ENCODE measurements at regions not wholly inside any gene's neighbourhood (a gene's known extent, or its start where the extent isn't known, plus 50 kb on each side); places are given as distances from the start of the nearest gene placed in this dataset.
"Not testable (repeated sequence)": the region's sequence is repeated elsewhere in the genome, so short reads cannot be mapped to it uniquely, and the experiment has no call there.

DNA sequence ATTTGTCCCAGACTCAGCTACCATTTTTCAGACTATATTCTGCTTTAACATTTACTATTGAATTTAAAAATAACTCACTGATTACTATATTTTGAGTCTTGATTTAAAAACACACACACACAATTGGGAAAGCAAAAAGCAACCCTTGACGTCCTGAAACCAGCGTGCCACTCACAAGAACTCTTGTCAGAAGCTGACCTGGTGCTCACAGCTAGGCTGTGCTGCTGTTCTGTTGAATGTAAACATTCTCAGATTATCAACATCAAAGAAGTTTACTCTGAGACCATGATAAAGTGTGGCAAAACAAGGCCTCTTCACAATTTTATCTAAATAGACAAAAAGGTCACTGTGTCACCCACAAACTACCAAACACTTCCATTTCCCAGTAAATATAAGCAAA is 62.6 kb upstream of the CACNA2D1 start:
- Histone ChIP-seq H3K4me1 (ENCODE audit: control insufficient read depth, insufficient read depth, low read length) (no peaks in the 10 kb centered on the region), H3K4me3 (ENCODE audit: low read length) (no peak overlapping the region), H3K9me3 (ENCODE audit: control insufficient read depth, insufficient read depth, low read length) (no peaks in the 10 kb centered on the region), H3K27ac (ENCODE audit: low read length) (no peak overlapping the region), H3K36me3 (ENCODE audit: control insufficient read depth, insufficient read depth, low read length) (no peaks in the 10 kb centered on the region), H3K27me3 (ENCODE audit: control insufficient read depth, insufficient read depth, low read length) (no peaks in the 10 kb centered on the region)
- DNase-seq (ENCODE audit: low read depth, low spot score) = no peak
- WGBS (ENCODE audit: insufficient coverage, insufficient read length) = no CpG with 5 or more reads among the region's 2 CpGs

DNA sequence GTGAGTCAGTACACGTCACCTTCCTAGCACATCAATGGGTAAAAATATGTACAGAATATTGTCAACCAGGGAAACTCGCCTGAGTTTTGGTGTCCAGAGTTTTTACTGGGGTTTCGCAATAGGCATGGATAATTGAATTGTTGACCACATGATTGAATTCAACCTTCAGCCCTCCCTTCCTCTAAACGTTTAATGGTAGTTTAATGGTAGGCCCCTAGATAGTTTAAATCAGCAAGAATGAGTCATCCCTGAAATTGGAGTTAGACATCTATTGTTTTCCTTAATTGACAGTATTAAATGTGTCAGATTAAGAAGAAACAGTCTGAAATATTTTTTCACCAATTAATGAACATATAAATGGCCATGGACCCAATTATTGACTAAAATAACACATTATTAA is 57.8 kb upstream of the CACNA2D1 start:
- Histone ChIP-seq H3K9me3 (ENCODE audit: control insufficient read depth, insufficient read depth, low read length) (no peaks in the 10 kb centered on the region), H3K4me3 (ENCODE audit: low read length) (no peak overlapping the region), H3K36me3 (ENCODE audit: control insufficient read depth, insufficient read depth, low read length) (no peaks in the 10 kb centered on the region), H3K4me1 (ENCODE audit: control insufficient read depth, insufficient read depth, low read length) (no peaks in the 10 kb centered on the region), H3K27ac (ENCODE audit: low read length) (no peak overlapping the region), H3K27me3 (ENCODE audit: control insufficient read depth, insufficient read depth, low read length) (no peaks in the 10 kb centered on the region)
- DNase-seq (ENCODE audit: low read depth, low spot score) = no peak
- no CpG with 5 or more reads among the region's 4 CpGs for WGBS (ENCODE audit: insufficient coverage, insufficient read length)

DNA sequence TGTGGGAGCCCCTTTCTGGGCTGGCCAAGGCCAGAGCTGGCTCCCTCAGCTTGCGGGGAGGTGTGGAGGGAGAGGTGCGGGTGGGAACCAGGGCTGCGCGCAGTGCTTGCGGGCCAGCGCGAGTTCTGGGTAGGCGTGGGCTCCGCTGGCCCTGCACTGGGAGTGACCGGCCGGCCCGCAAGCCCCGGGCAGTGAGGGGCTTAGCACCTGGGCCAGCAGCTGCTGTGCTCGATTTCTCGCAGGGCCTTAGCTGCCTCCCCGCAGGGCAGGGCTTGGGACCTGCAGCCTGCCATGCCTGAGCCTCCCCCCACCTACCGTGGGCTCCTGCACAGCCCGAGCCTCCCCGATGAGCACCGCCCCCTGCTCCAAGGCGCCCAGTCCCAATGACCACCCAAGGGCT is 56.0 kb upstream of the CACNA2D1 start:
- DNase-seq (ENCODE audit: low read depth, low spot score); H3K36me3 ChIP-seq (ENCODE audit: control insufficient read depth, insufficient read depth, low read length); H3K27me3 ChIP-seq (ENCODE audit: control insufficient read depth, insufficient read depth, low read length); H3K9me3 ChIP-seq (ENCODE audit: control insufficient read depth, insufficient read depth, low read length); H3K27ac ChIP-seq (ENCODE audit: low read length); H3K4me3 ChIP-seq (ENCODE audit: low read length); H3K4me1 ChIP-seq (ENCODE audit: control insufficient read depth, insufficient read depth, low read length): not testable (repeated sequence)
- no CpG with 5 or more reads among the region's 21 CpGs for WGBS (ENCODE audit: insufficient coverage, insufficient read length)

DNA sequence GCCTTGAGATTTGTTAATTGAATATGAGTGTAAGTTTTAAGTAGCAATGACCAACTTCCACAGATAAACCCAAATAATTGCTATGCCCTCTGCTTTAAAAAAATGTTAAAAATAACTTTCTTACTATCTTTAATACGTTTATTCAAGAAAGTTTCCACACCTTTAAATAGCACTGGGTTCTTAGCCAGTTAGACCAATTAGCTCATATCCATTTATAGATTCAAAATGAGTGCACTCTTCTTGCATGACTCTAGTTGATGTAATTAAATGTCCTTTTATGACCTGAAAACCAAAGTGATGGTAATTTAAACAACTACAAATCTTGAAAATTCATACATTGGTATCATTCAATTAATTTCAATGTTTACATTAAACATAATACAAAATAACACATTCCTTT is 50.8 kb upstream of the CACNA2D1 start:
- Histone ChIP-seq H3K27ac (ENCODE audit: low read length) (no peak overlapping the region), H3K27me3 (ENCODE audit: control insufficient read depth, insufficient read depth, low read length) (no peaks in the 10 kb centered on the region), H3K4me3 (ENCODE audit: low read length) (no peak overlapping the region), H3K9me3 (ENCODE audit: control insufficient read depth, insufficient read depth, low read length) (no peaks in the 10 kb centered on the region), H3K4me1 (ENCODE audit: control insufficient read depth, insufficient read depth, low read length) (no peaks in the 10 kb centered on the region), H3K36me3 (ENCODE audit: control insufficient read depth, insufficient read depth, low read length) (no peaks in the 10 kb centered on the region)
- DNase-seq (ENCODE audit: low read depth, low spot score) = no peak
- no CpG with 5 or more reads among the region's 1 CpG for WGBS (ENCODE audit: insufficient coverage, insufficient read length)
